WTC11 (cell line): ENCODE measurements at regions not wholly inside any gene's neighbourhood (a gene's known extent, or its start where the extent isn't known, plus 50 kb on each side); places are given as distances from the start of the nearest gene placed in this dataset.

Experiments
- CTCF ChIP-seq: fragments of 200-600 bp; IDR thresholded peaks from 2 replicates; pipeline ENCODE4 v1.8.0; 2022; ENCODE audit warnings: antibody characterized with exemption
- KAT7 ChIP-seq: sonication (generic); formaldehyde crosslinking; IDR thresholded peaks from 2 replicates; pipeline ENCODE4 v1.8.1; 2023; ENCODE audit warnings: missing genetic modification reagents, mild to moderate bottlenecking, borderline replicate concordance

DNA sequence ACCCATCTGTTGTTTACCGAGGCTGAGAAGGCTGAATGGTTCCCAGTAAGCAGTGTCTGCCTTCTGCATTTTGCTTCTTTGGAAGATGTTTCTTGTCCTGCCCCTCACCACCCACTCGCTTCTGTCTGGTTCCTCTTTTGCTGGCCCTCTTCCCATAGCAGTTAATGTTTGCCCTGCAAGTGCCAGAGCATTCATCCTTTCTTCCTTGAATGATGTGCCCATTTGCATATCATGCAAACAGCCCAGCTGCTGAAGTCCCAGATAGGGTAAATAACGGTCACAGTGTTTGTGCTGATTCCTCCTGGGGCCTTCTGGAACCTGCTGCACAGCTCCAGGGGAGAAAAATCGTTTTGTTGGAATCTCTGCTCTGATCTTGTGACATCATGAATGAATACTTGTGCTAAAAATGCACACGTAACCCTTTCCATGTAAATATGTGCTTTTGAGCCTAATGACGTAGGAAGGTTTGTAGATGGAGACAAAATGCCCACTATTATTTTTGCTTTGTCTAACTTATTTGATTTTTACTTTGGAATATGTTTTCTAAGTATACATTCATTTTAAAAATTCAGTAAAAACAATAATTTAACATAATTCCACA is 381.0 kb downstream of the SOX2 start:
- no peak for TF ChIP-seq CTCF
- TF ChIP-seq KAT7: no peak
